ENCODE measurements at regions not wholly inside any gene's neighbourhood (a gene's known extent, or its start where the extent isn't known, plus 50 kb on each side); places are given as distances from the start of the nearest gene placed in this dataset.

GRCh38 chr11:112723676-112724495, 237.3 kb upstream of the NCAM1 start:
- no peak for DNase-seq

GRCh38 chr11:112724496-112724790, 236.8 kb upstream of the NCAM1 start:
- DNase-seq: no peak

- no peak for DNase-seq
These were observed 235.6 kb upstream of the NCAM1 start for GRCh38 chr11:112725636-112726035.

- no peak for DNase-seq
These were observed 233.8 kb upstream of the NCAM1 start for GRCh38 chr11:112727341-112727841.

GRCh38 chr11:112728288-112728687, 232.9 kb upstream of the NCAM1 start:
- no peak for DNase-seq

GRCh38 chr11:112728716-112729115, 232.5 kb upstream of the NCAM1 start:
- no peak for DNase-seq

- DNase-seq: no peak
These were observed 230.6 kb upstream of the NCAM1 start for GRCh38 chr11:112730591-112730990.

- no peak for DNase-seq
These were observed 229.7 kb upstream of the NCAM1 start for GRCh38 chr11:112731538-112731937.

GRCh38 chr11:112732031-112732430, 229.2 kb upstream of the NCAM1 start:
- DNase-seq: no peak

GRCh38 chr11:112734207-112734606, 227.0 kb upstream of the NCAM1 start:
- no peak for DNase-seq

GRCh38 chr11:112735470-112735869, 225.8 kb upstream of the NCAM1 start:
- no peak for DNase-seq

- DNase-seq: no peak
These were observed 217.2 kb upstream of the NCAM1 start for GRCh38 chr11:112744041-112744440.

GRCh38 chr11:112745973-112746372, 215.2 kb upstream of the NCAM1 start:
- no peak for DNase-seq

GRCh38 chr11:112748252-112748651, 213.0 kb upstream of the NCAM1 start:
- no peak for DNase-seq

GRCh38 chr11:112748713-112749543, 212.3 kb upstream of the NCAM1 start:
- no peak for DNase-seq

GRCh38 chr11:112751329-112751728, 209.9 kb upstream of the NCAM1 start:
- no peak for DNase-seq

GRCh38 chr11:112751772-112752171, 209.4 kb upstream of the NCAM1 start:
- DNase-seq: no peak

GRCh38 chr11:112752563-112752962, 208.7 kb upstream of the NCAM1 start:
- DNase-seq: no peak

- no peak for DNase-seq
These were observed 207.5 kb upstream of the NCAM1 start for GRCh38 chr11:112753706-112754105.

- no peak for DNase-seq
These were observed 201.8 kb upstream of the NCAM1 start for GRCh38 chr11:112759418-112759817.

- DNase-seq: no peak
These were observed 200.7 kb upstream of the NCAM1 start for GRCh38 chr11:112760396-112761059.

- DNase-seq: no peak
These were observed 199.1 kb upstream of the NCAM1 start for GRCh38 chr11:112761911-112762706.

GRCh38 chr11:112762707-112763090, 198.5 kb upstream of the NCAM1 start:
- no peak for DNase-seq
